Stimulated activated naive CD8-positive, alpha-beta T cell treated with anti-CD3 and anti-CD28 coated beads, Interleukin-15, amount 100 ng/mL, for 72 hours (primary cell): ENCODE measurements at regions not wholly inside any gene's neighbourhood (a gene's known extent, or its start where the extent isn't known, plus 50 kb on each side); places are given as distances from the start of the nearest gene placed in this dataset.
"Not testable (repeated sequence)": the region's sequence is repeated elsewhere in the genome, so short reads cannot be mapped to it uniquely, and the experiment has no call there.

Experiments used
- ATAC-seq: fragments of 150-1000 bp; cut with Tn5 transposase; 2 replicates; pipeline ENCODE4 v1.10.0; 2021; ENCODE audit warnings: mild to moderate bottlenecking, moderate library complexity
- DNase-seq, 2 donors: peaks; one replicate each; pipeline ENCODE4 v3.0.0; 2021 to 2022
- H3K27ac Mint-ChIP-seq, 2 donors: one replicate each; pipeline ENCODE4 v1.8.0; 2022; ENCODE audit warnings: mild to moderate bottlenecking in 2 of 2, mixed read lengths in 2 of 2, moderate library complexity in 2 of 2
- H3K27me3 Mint-ChIP-seq: one replicate; pipeline ENCODE4 v1.8.0; 2022; ENCODE audit warnings: mixed read lengths
- H3K4me1 Mint-ChIP-seq: one replicate; pipeline ENCODE4 v1.8.0; 2022; ENCODE audit warnings: mild to moderate bottlenecking, mixed read lengths
- H3K4me3 Mint-ChIP-seq, 2 donors: one replicate each; pipeline ENCODE4 v1.8.0; 2022; ENCODE audit warnings: mild to moderate bottlenecking in 2 of 2, mixed read lengths in 2 of 2, moderate library complexity in 1 of 2
- H3K9me3 Mint-ChIP-seq, 2 donors: one replicate each; pipeline ENCODE4 v1.8.0; 2022; ENCODE audit warnings: mixed read lengths in 2 of 2

GRCh38 chr17:77801545-77802332 is 156.8 kb upstream of the TNRC6C start:
- no peak overlapping the region for H3K4me3 Mint-ChIP-seq
- H3K27me3 Mint-ChIP-seq = peaks cover 16% of the 10 kb centered on the region
- ATAC-seq = no peak

GRCh38 chr17:77802333-77802615 is 156.2 kb upstream of the TNRC6C start:
- H3K27ac Mint-ChIP-seq = no peak overlapping the region
- DNase-seq (no peak), ATAC-seq (no peak)
- peaks cover 8% of the 10 kb centered on the region for H3K4me1 Mint-ChIP-seq
- no peak overlapping the region for H3K4me3 Mint-ChIP-seq
- H3K27me3 Mint-ChIP-seq = peaks cover 16% of the 10 kb centered on the region
- H3K9me3 Mint-ChIP-seq = no peaks in the 10 kb centered on the region

More at GRCh38 chr17:77801545-77802332, 156.8 kb upstream of the TNRC6C start:
- Mint-ChIP-seq H3K9me3 (no peaks in the 10 kb centered on the region), H3K27ac (no peak overlapping the region), H3K4me1 (peaks cover 8% of the 10 kb centered on the region)
- DNase-seq = no peak

GRCh38 chr17:77802811-77803220 is 155.7 kb upstream of the TNRC6C start:
- peaks cover 16% of the 10 kb centered on the region for H3K27me3 Mint-ChIP-seq
- no peak for DNase-seq
- no peak overlapping the region for H3K4me3 Mint-ChIP-seq
- peaks cover 8% of the 10 kb centered on the region for H3K4me1 Mint-ChIP-seq
- H3K9me3 Mint-ChIP-seq = no peaks in the 10 kb centered on the region
- no peak for ATAC-seq
- no peak overlapping the region for H3K27ac Mint-ChIP-seq

- no peak overlapping the region for H3K4me3 Mint-ChIP-seq
- no peak overlapping the region for H3K27ac Mint-ChIP-seq
- no peak for DNase-seq
Measured at GRCh38 chr17:77803726-77804125, 154.8 kb upstream of the TNRC6C start.

GRCh38 chr17:77804796-77805426 is 153.6 kb upstream of the TNRC6C start:
- Mint-ChIP-seq H3K4me1 (peaks cover 8% of the 10 kb centered on the region), H3K27me3 (peaks cover 16% of the 10 kb centered on the region), H3K4me3 (no peak overlapping the region), H3K27ac (no peak overlapping the region), H3K9me3 (no peaks in the 10 kb centered on the region)
- no peak for DNase-seq
- no peak for ATAC-seq

More at GRCh38 chr17:77803726-77804125, 154.8 kb upstream of the TNRC6C start:
- ATAC-seq = no peak
- Mint-ChIP-seq H3K9me3 (no peaks in the 10 kb centered on the region), H3K27me3 (peaks cover 16% of the 10 kb centered on the region), H3K4me1 (peaks cover 8% of the 10 kb centered on the region)

GRCh38 chr17:77805970-77806369 is 152.5 kb upstream of the TNRC6C start:
- H3K4me3 Mint-ChIP-seq, DNase-seq, H3K9me3 Mint-ChIP-seq, H3K4me1 Mint-ChIP-seq, ATAC-seq: not testable (repeated sequence)
- Mint-ChIP-seq H3K27me3 (peaks cover 16% of the 10 kb centered on the region), H3K27ac (peak overlapping the region in 1 of 2 donors; percentile 74)

- DNase-seq (no peak), ATAC-seq (no peak)
- H3K27me3 Mint-ChIP-seq = peaks cover 10% of the 10 kb centered on the region
- H3K9me3 Mint-ChIP-seq = no peaks in the 10 kb centered on the region
- H3K4me3 Mint-ChIP-seq = no peak overlapping the region
- no peak overlapping the region for H3K27ac Mint-ChIP-seq
- H3K4me1 Mint-ChIP-seq = peaks cover 8% of the 10 kb centered on the region
Measured at GRCh38 chr17:77807051-77807745, 151.3 kb upstream of the TNRC6C start.

- H3K27ac Mint-ChIP-seq = no peak overlapping the region
- DNase-seq = no peak
- H3K27me3 Mint-ChIP-seq = peaks cover 3% of the 10 kb centered on the region
- H3K4me1 Mint-ChIP-seq = peaks cover 2% of the 10 kb centered on the region
- ATAC-seq = no peak
- H3K9me3 Mint-ChIP-seq = no peaks in the 10 kb centered on the region
- H3K4me3 Mint-ChIP-seq = no peak overlapping the region
Measured at GRCh38 chr17:77807746-77808441, 150.6 kb upstream of the TNRC6C start.

GRCh38 chr17:77808686-77809425 is 149.6 kb upstream of the TNRC6C start:
- H3K27ac Mint-ChIP-seq = no peak overlapping the region
- H3K4me3 Mint-ChIP-seq = no peak overlapping the region
- H3K9me3 Mint-ChIP-seq = no peaks in the 10 kb centered on the region
- no peaks in the 10 kb centered on the region for H3K4me1 Mint-ChIP-seq
- DNase-seq (no peak), ATAC-seq (no peak)
- H3K27me3 Mint-ChIP-seq = no peaks in the 10 kb centered on the region

GRCh38 chr17:77809814-77810213 is 148.7 kb upstream of the TNRC6C start:
- Mint-ChIP-seq H3K4me3 (no peak overlapping the region), H3K4me1 (no peaks in the 10 kb centered on the region), H3K9me3 (no peaks in the 10 kb centered on the region), H3K27ac (no peak overlapping the region), H3K27me3 (no peaks in the 10 kb centered on the region)
- DNase-seq (no peak), ATAC-seq (no peak)

GRCh38 chr17:77810536-77810935 is 148.0 kb upstream of the TNRC6C start:
- H3K27ac Mint-ChIP-seq = no peak overlapping the region
- no peak for DNase-seq

GRCh38 chr17:77811521-77811920 is 147.0 kb upstream of the TNRC6C start:
- Mint-ChIP-seq H3K27me3 (no peaks in the 10 kb centered on the region), H3K4me1 (no peaks in the 10 kb centered on the region), H3K4me3 (no peak overlapping the region), H3K9me3 (no peaks in the 10 kb centered on the region), H3K27ac (no peak overlapping the region)
- no peak for DNase-seq
- ATAC-seq = no peak

More at GRCh38 chr17:77810536-77810935, 148.0 kb upstream of the TNRC6C start:
- H3K4me3 Mint-ChIP-seq = no peak overlapping the region
- H3K27me3 Mint-ChIP-seq = no peaks in the 10 kb centered on the region
- no peaks in the 10 kb centered on the region for H3K4me1 Mint-ChIP-seq
- no peaks in the 10 kb centered on the region for H3K9me3 Mint-ChIP-seq
- ATAC-seq = no peak

- H3K27ac Mint-ChIP-seq = no peak overlapping the region
- DNase-seq = no peak
- no peak overlapping the region for H3K4me3 Mint-ChIP-seq
- H3K4me1 Mint-ChIP-seq = no peaks in the 10 kb centered on the region
- no peaks in the 10 kb centered on the region for H3K27me3 Mint-ChIP-seq
- H3K9me3 Mint-ChIP-seq = no peaks in the 10 kb centered on the region
- no peak for ATAC-seq
Measured at GRCh38 chr17:77814091-77814772, 144.3 kb upstream of the TNRC6C start.

- H3K4me1 Mint-ChIP-seq = no peaks in the 10 kb centered on the region
- H3K4me3 Mint-ChIP-seq = no peak overlapping the region
- H3K9me3 Mint-ChIP-seq = no peaks in the 10 kb centered on the region
- no peak for ATAC-seq
- DNase-seq = no peak
- no peaks in the 10 kb centered on the region for H3K27me3 Mint-ChIP-seq
- H3K27ac Mint-ChIP-seq = no peak overlapping the region
Measured at GRCh38 chr17:77815127-77815905, 143.2 kb upstream of the TNRC6C start.
